ENCODE measurements at regions not wholly inside any gene's neighbourhood (a gene's known extent, or its start where the extent isn't known, plus 50 kb on each side); places are given as distances from the start of the nearest gene placed in this dataset.

GRCh38 chr5:125492977-125493376 lies 746.5 kb upstream of the ZNF608 start:
- TF ChIP-seq CTCF (IDR thresholded peaks at IDR 0.05): no peak
- no peak for TF ChIP-seq POLR2A (IDR thresholded peaks at IDR 0.05)

Data from tibial nerve (tissue), 3 donors.